HEK293 (cell line): ENCODE measurements at regions not wholly inside any gene's neighbourhood (a gene's known extent, or its start where the extent isn't known, plus 50 kb on each side); places are given as distances from the start of the nearest gene placed in this dataset.

Experiments used
- GLI4 ChIP-seq: fragments of 450-650 bp; formaldehyde crosslinking; IDR thresholded peaks from 2 replicates; pipeline ENCODE4 v1.5.1; 2016; ENCODE audit warnings: missing biosample characterization, missing genetic modification characterization
- TRIM28 ChIP-seq: IDR thresholded peaks from 2 replicates; pipeline ENCODE4 v1.6.1; 2011; ENCODE audit warnings: low read length, control low read depth, borderline replicate concordance
- ZBTB8A ChIP-seq: fragments of 450-650 bp; formaldehyde crosslinking; IDR thresholded peaks from 2 replicates; pipeline ENCODE4 v1.5.1; 2016; ENCODE audit warnings: missing biosample characterization, missing genetic modification characterization
- ZNF248 ChIP-seq: fragments of 450-650 bp; formaldehyde crosslinking; IDR thresholded peaks from 2 replicates; pipeline ENCODE4 v1.5.1; 2017; ENCODE audit warnings: missing biosample characterization, missing genetic modification characterization
- ZNF274 ChIP-seq, 2 experiments: fragments of 200-500 bp in 1 of 2; fragments of 450-650 bp in 1 of 2; sonication (Bioruptor generic) in 1 of 2; formaldehyde crosslinking in 1 of 2; IDR thresholded peaks; 2 replicates each; pipeline versions ENCODE4 v1.5.1 to v1.6.1; 2014 to 2016; ENCODE audit warnings: borderline replicate concordance in 1 of 2, inconsistent platforms in 1 of 2, low read length in 1 of 2, missing biosample characterization in 1 of 2, missing genetic modification characterization in 1 of 2
- ZNF658 ChIP-seq: fragments of 450-650 bp; formaldehyde crosslinking; IDR thresholded peaks from 2 replicates; pipeline ENCODE4; 2016; ENCODE audit warnings: missing biosample characterization, missing genetic modification characterization
- TF ChIP-seq, protein P1 (sequence below): fragments of 450-650 bp; formaldehyde crosslinking; IDR thresholded peaks from 2 replicates; pipeline ENCODE4 v1.5.1; 2016; ENCODE audit warnings: missing biosample characterization, missing genetic modification characterization

DNA sequence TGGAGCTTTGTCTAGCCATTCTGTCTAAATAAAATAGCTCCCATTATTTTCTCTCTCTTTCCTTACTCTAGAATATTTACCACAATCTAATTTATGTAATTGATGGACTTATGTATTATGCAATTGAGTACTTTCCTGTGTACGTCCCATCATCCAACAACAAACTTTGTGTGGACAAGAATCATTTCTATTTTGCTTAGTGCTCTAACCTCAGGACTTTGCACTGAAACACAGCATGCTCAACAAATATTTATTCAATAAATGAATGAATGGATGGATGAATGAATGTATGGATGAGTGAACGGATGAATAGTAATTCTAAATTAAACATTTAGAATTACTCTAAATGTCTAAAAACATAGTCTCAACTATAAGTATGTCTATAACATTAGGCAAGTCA lies 115.2 kb upstream of the RORA start:
- TF ChIP-seq, protein P1, sequence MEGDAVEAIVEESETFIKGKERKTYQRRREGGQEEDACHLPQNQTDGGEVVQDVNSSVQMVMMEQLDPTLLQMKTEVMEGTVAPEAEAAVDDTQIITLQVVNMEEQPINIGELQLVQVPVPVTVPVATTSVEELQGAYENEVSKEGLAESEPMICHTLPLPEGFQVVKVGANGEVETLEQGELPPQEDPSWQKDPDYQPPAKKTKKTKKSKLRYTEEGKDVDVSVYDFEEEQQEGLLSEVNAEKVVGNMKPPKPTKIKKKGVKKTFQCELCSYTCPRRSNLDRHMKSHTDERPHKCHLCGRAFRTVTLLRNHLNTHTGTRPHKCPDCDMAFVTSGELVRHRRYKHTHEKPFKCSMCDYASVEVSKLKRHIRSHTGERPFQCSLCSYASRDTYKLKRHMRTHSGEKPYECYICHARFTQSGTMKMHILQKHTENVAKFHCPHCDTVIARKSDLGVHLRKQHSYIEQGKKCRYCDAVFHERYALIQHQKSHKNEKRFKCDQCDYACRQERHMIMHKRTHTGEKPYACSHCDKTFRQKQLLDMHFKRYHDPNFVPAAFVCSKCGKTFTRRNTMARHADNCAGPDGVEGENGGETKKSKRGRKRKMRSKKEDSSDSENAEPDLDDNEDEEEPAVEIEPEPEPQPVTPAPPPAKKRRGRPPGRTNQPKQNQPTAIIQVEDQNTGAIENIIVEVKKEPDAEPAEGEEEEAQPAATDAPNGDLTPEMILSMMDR (tag by site-specific recombination) = no peak
- TF ChIP-seq ZNF658 (tag by site-specific recombination) = no peak
- TF ChIP-seq ZBTB8A (tag by site-specific recombination) = no peak
- no peak for TF ChIP-seq ZNF274 (IDR thresholded peaks at IDR 0.05; ENCODE audit: low read length)
- TF ChIP-seq ZNF274 (tag by site-specific recombination; IDR thresholded peaks at IDR 0.05; ENCODE audit: borderline replicate concordance) = no peak
- TF ChIP-seq TRIM28 = no peak
- TF ChIP-seq GLI4 (tag by site-specific recombination) = no peak
- TF ChIP-seq ZNF248 (tag by site-specific recombination) = no peak
